ENCODE measurements at regions not wholly inside any gene's neighbourhood (a gene's known extent, or its start where the extent isn't known, plus 50 kb on each side); places are given as distances from the start of the nearest gene placed in this dataset.

DNA sequence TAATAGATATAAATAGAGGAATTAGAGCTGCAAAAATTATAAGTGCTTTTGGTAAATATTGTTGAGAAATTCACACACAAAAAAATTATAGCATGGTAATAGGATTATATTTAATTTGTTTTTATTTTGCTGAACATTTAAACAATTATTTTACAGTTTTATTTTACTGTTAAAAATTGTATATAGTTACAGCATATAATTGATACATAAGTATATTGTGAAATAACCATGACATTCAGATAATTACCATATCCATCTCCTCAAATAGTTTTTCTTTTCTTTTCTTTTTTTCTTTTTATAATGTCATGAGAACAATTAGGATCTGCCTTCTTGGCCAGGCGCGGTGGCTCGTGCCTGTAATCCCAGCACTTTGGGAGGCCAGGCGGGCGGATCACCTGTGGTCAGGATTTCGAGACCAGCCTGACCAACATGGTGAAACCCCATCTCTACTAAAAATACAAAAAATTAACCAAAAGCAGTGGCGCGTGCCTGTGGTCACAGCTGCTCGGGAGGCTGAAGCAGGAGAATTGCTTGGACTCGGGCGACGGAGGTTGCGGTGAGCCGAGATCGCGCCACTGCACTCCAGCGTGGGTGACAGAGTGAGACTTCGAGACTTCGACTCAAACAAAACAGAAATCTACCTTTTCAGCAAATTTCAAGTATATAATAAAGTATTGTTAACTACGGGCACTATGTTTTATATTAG, 654.2 kb downstream of the TENT5A start:
- TF ChIP-seq GATA3 (IDR thresholded peaks at IDR 0.05; ENCODE audit: low read depth, low read length) (no peak), GATA2 (IDR thresholded peaks at IDR 0.05; ENCODE audit: low read depth, low read length) (no peak)
